GM18508 (cell line): ENCODE measurements at regions not wholly inside any gene's neighbourhood (a gene's known extent, or its start where the extent isn't known, plus 50 kb on each side); places are given as distances from the start of the nearest gene placed in this dataset.

Experiments used
- ATAC-seq: cut with Tn5 transposase; IDR thresholded peaks from one replicate; pipeline ENCODE4 v1.9.1; 2021; ENCODE audit warnings: moderate number of reproducible peaks; ENCODE audit not compliant: insufficient read depth, unreplicated experiment

- ATAC-seq: no peak
Observed at GRCh38 chr13:55517312-55517711, 1623.4 kb upstream of the PRR20A start.

DNA sequence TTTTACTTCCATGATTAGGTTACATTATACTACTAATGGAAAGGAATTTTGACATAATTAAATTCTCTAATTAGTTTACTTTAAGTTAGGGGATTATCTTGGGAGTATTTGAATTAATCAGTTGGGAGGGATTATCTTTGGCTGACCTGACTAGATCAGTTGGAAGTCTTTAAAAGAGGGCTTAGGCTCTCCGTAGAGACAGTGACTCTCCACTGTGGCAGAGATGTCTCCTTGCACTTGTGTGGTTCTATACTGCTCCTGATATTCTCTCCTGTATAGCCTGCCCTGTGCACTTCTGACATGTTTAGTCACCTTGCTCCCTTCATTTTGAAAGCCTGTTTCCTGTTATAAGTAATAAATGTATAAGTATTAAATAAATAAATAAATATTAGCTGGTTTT lies 1612.3 kb upstream of the PRR20A start:
- ATAC-seq: no peak

DNA sequence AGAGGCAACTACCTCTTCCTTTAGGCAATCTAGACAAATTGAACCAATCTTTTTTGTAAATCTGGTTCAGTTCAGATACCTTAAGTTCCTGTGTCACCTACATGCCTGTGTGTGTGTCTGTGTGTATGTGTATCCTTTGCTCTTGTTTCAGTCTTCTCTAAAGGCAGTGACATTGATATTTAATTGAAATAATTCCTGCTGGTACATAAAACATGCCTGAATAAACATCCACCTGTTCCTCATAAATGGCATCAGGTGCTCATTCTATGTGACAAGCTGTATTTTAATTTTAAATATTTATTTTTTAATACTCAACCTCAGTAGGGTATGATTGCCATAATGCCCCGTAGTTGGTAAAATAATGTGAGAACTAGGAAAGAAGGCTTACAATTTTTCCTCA lies 1606.4 kb upstream of the PRR20A start:
- no peak for ATAC-seq

DNA sequence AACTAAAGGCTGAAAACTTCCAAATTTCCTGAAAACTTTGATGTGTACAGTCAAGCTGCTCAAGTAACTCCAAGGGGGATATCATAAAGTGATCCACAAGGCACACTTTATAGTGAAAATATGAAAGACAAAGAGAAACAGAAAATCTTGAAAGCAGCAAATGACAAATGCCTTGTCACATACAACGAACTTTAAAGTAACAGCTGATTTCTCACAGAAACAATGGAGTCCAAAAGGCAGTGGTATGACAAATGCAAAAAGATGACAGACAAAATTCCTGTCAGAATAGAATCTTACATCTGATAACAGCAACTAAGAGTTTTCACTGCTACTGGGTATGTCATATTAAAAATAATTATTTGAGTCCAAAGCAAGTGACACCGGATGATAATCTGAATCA lies 1602.3 kb upstream of the PRR20A start:
- no peak for ATAC-seq

- no peak for ATAC-seq
Observed at GRCh38 chr13:55543053-55543452, 1597.7 kb upstream of the PRR20A start.

- no peak for ATAC-seq
Observed at GRCh38 chr13:55550624-55551023, 1590.1 kb upstream of the PRR20A start.

DNA sequence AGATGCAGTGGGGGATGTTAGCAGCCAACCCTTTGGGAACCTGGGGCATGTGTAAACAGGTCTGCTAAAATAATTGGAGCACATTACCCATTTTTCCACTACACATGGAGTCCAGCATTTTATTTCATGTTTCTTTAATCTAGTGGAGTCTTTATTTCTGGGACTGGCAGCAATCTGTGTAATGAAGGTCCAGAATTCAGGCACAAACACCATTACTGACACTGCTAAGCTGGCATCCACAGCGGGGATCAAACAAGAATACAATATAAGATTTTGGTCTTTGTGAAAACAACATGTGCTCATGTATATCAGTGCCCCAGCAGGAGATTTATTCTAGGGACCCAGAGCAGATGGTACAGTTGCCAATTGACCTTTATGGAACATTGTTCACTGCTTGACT lies 1587.0 kb upstream of the PRR20A start:
- ATAC-seq: no peak

- ATAC-seq: no peak
Observed at GRCh38 chr13:55554741-55555140, 1586.0 kb upstream of the PRR20A start.

GRCh38 chr13:55560331-55560730 lies 1580.4 kb upstream of the PRR20A start:
- ATAC-seq: no peak

DNA sequence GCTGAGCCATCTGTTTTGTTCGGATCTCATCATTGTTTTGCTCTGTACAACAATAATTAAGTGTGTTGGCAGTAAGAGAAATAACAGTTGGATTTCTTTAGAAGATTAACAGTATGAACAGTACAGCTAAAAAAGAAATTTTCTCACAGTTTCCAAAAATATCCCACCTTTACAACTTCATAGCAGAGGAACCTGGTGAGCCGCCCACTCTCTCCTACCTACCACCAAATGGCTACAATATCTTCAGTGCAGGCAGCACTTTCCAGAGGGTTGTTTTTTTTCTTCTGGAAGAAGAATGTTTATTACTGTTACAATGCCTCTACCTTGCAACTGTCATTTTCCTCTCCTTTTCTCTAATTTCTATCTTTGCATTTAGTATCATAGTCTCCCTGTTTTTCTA lies 1577.5 kb upstream of the PRR20A start:
- ATAC-seq: no peak

DNA sequence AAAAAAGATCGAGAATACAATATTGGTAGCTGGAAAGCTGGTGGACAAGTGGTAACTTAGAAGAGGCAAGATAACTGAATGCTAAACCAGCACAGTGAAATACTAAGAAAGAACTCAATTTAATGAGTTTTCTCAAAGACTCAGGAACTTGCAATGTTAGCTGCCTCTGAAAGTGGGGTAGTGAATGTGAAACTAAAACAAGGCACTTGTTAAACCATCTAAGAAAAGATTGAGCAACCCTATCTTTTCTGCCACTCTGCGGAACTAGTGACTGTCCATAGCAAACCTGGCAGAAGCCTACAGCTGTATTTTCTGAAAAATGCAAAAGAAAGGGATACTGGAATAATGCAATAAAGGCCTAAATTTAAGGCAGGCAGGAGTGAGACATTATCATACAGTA lies 1574.4 kb upstream of the PRR20A start:
- ATAC-seq: no peak

- no peak for ATAC-seq
Observed at GRCh38 chr13:55566779-55567178, 1573.9 kb upstream of the PRR20A start.

DNA sequence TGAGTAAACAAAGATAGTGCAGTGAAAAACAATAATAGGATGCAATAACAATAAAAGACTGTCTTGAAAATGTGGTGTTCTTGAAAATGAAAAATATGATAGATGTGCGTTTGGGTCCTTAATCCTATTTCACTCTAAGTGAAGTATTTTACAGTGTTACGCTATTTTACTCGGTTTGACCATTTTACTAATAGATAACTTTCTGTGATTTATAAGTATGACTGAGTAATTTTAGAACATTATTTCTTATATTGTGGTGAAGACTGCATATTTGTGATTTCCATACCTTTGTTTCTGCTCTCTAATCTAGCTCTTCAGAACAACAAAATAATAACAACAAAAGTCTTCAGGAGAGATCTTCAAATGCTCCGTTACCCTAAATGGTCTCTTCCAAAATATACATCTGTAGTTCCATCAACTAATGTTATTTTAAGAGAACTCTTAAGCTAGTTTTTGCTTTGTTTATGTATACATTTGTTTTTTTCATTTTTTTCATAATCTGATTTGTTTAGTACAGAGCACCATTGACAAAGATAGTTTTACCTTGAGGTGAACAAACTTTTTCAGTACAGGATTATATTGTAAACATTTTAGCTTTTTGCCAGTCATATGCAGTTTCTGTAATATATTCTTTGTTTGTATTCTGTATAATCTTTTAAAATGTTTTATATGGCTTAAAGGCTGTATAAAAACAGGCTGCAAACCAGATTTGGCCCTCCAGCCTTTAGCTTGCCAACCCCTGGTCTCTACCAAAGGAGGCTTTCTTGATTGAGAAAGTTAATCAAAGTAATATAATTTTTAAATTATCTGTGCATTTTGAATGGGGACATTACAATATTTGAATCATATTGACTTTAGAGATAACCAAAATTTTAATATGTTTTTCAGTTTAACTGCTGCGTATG lies 1572.7 kb upstream of the PRR20A start:
- no peak for ATAC-seq

DNA sequence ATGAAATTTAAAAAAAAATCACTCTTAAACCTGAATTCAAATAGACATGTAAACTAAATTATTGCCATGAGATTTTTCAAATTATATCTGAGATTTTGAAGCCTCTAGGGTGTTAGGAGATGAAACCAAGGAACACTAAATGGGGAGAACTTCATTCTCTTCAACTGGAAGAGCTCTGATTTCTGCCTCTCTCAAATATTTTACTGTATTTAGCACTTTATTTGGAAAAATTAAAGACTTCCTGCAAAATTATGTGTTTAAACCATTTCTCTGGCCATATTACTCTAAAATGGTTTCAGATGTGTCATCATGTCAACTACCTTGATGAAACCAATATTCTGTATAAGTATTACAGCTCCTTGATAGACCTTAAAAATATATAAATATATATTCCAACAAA lies 1571.6 kb upstream of the PRR20A start:
- ATAC-seq: no peak

GRCh38 chr13:55569514-55569913 lies 1571.2 kb upstream of the PRR20A start:
- ATAC-seq: no peak

GRCh38 chr13:55570371-55570770 lies 1570.3 kb upstream of the PRR20A start:
- no peak for ATAC-seq

- ATAC-seq: no peak
Observed at GRCh38 chr13:55571237-55571867, 1569.4 kb upstream of the PRR20A start.

GRCh38 chr13:55572408-55572807 lies 1568.3 kb upstream of the PRR20A start:
- no peak for ATAC-seq

- no peak for ATAC-seq
Observed at GRCh38 chr13:55572862-55573261, 1567.9 kb upstream of the PRR20A start.

DNA sequence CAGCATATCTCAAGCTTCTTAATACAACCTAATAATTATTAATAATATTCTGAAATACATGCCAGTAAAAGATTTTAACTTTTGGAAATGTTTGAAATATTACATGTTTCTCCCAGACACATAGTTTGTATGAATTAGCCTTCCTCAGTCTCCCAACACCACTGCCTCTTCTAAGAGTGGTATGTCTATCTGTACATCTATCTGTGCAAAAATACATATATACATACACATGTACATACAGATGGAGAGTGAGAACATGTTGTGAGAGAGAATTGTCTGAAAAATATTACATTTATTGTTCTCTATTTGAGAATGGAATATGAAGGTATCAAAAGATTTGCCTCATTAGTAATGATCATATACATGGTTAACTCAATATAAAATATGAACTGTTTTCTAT lies 1567.2 kb upstream of the PRR20A start:
- no peak for ATAC-seq

- no peak for ATAC-seq
Observed at GRCh38 chr13:55576389-55576788, 1564.3 kb upstream of the PRR20A start.
